ENCODE measurements at regions not wholly inside any gene's neighbourhood (a gene's known extent, or its start where the extent isn't known, plus 50 kb on each side); places are given as distances from the start of the nearest gene placed in this dataset.

DNA sequence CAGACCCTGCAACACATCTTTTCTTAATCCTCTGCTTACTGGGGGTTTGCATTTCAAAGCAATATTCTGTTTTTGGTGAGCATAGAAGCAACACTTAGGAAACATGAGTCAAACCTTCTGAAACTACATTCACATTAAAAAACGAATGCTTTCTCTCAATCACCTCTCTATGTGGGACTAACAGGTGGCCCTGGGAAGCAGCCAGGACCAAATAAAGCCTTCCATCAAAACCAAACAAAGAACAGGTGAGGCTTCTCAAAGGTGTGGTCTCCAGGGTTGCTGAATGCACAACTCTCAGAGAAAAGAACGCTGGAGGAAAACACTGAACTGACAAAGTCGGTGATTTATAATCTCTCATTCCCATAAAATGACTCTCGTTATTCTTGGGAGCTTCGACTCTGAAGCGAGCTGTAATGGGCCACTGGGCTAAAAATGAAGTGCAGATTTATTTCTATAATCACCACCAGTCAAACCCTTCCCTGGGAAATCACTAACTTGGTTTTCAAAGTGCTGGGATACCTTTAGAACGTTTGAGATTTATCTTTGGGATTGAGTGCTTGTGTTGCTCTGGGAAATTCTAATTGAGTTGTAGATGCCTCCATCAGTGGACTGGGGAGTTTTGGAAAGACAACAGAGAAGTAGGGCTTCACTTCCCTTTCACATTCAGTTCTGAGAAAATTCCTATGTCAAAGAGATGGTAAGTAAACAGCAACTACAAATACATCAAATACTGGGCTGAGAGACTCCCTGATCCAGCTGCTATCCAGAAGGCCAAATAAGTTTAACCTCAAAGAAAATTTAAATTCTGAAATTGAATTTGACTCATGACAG is 262.0 kb upstream of the TMPO start:
- Histone ChIP-seq H2AFZ (ENCODE audit: low read length) (no peak overlapping the region), H3K4me2 (ENCODE audit: low read depth, low read length) (no peak overlapping the region), H3K9me2 (replicated peaks; ENCODE audit: insufficient read depth, low read length) (no peaks in the 10 kb centered on the region), H3K4me3 (ENCODE audit: low read length) (no peak overlapping the region), H3K79me2 (ENCODE audit: low read length) (no peaks in the 10 kb centered on the region), H4K20me1 (ENCODE audit: insufficient read depth, low read length) (no peaks in the 10 kb centered on the region), H3K36me3 (replicated peaks; ENCODE audit: insufficient read depth, low read length) (no peaks in the 10 kb centered on the region), H3K27ac (ENCODE audit: low read length) (no peak overlapping the region), H3K9ac (ENCODE audit: low read length) (no peak overlapping the region), H3K27me3 (replicated peaks; ENCODE audit: insufficient read depth, low read length) (no peaks in the 10 kb centered on the region), H3K9me3 (replicated peaks; ENCODE audit: insufficient read depth, low read length) (no peaks in the 10 kb centered on the region), H3K4me1 (ENCODE audit: low read length) (no peaks in the 10 kb centered on the region), H3F3A (ENCODE audit: insufficient read depth, low read length) (no peaks in the 10 kb centered on the region)
- DNase-seq = no peak
- TF ChIP-seq, protein P1, sequence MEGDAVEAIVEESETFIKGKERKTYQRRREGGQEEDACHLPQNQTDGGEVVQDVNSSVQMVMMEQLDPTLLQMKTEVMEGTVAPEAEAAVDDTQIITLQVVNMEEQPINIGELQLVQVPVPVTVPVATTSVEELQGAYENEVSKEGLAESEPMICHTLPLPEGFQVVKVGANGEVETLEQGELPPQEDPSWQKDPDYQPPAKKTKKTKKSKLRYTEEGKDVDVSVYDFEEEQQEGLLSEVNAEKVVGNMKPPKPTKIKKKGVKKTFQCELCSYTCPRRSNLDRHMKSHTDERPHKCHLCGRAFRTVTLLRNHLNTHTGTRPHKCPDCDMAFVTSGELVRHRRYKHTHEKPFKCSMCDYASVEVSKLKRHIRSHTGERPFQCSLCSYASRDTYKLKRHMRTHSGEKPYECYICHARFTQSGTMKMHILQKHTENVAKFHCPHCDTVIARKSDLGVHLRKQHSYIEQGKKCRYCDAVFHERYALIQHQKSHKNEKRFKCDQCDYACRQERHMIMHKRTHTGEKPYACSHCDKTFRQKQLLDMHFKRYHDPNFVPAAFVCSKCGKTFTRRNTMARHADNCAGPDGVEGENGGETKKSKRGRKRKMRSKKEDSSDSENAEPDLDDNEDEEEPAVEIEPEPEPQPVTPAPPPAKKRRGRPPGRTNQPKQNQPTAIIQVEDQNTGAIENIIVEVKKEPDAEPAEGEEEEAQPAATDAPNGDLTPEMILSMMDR (IDR thresholded peaks at IDR 0.05; ENCODE audit: low read length) = no peak
- no peak for TF ChIP-seq EZH2phosphoT487 (IDR thresholded peaks at IDR 0.05; ENCODE audit: low read length)
- TF ChIP-seq EZH2 (optimal IDR thresholded peaks at IDR 0.05; ENCODE audit: low read depth, low read length) = no peak

GRCh38 chr12:98256830-98257229 is 258.6 kb upstream of the TMPO start:
- Histone ChIP-seq H2AFZ (ENCODE audit: low read length) (no peak overlapping the region), H3F3A (ENCODE audit: insufficient read depth, low read length) (no peaks in the 10 kb centered on the region), H3K9me2 (replicated peaks; ENCODE audit: insufficient read depth, low read length) (no peaks in the 10 kb centered on the region), H3K4me1 (ENCODE audit: low read length) (no peaks in the 10 kb centered on the region), H4K20me1 (ENCODE audit: insufficient read depth, low read length) (no peaks in the 10 kb centered on the region), H3K27ac (ENCODE audit: low read length) (no peak overlapping the region), H3K36me3 (replicated peaks; ENCODE audit: insufficient read depth, low read length) (no peaks in the 10 kb centered on the region), H3K9me3 (replicated peaks; ENCODE audit: insufficient read depth, low read length) (no peaks in the 10 kb centered on the region), H3K4me3 (ENCODE audit: low read length) (no peak overlapping the region), H3K79me2 (ENCODE audit: low read length) (no peaks in the 10 kb centered on the region), H3K4me2 (ENCODE audit: low read depth, low read length) (no peak overlapping the region), H3K27me3 (replicated peaks; ENCODE audit: insufficient read depth, low read length) (no peaks in the 10 kb centered on the region), H3K9ac (ENCODE audit: low read length) (no peak overlapping the region)
- no peak for DNase-seq
- TF ChIP-seq EZH2 (optimal IDR thresholded peaks at IDR 0.05; ENCODE audit: low read depth, low read length) (no peak), EZH2phosphoT487 (IDR thresholded peaks at IDR 0.05; ENCODE audit: low read length) (no peak)
- TF ChIP-seq, protein P1 (IDR thresholded peaks at IDR 0.05; ENCODE audit: low read length) = no peak

GRCh38 chr12:98259693-98260092 is 255.7 kb upstream of the TMPO start:
- no peak for TF ChIP-seq EZH2phosphoT487 (IDR thresholded peaks at IDR 0.05; ENCODE audit: low read length)
- no peak for TF ChIP-seq EZH2 (optimal IDR thresholded peaks at IDR 0.05; ENCODE audit: low read depth, low read length)
- TF ChIP-seq, protein P1 (IDR thresholded peaks at IDR 0.05; ENCODE audit: low read length) = no peak
- Histone ChIP-seq H3K79me2 (ENCODE audit: low read length) (no peaks in the 10 kb centered on the region), H3K9me2 (replicated peaks; ENCODE audit: insufficient read depth, low read length) (no peaks in the 10 kb centered on the region), H3K4me1 (ENCODE audit: low read length) (no peaks in the 10 kb centered on the region), H4K20me1 (ENCODE audit: insufficient read depth, low read length) (no peaks in the 10 kb centered on the region), H3K27ac (ENCODE audit: low read length) (no peak overlapping the region), H3K4me3 (ENCODE audit: low read length) (no peak overlapping the region), H3K4me2 (ENCODE audit: low read depth, low read length) (no peak overlapping the region), H3F3A (ENCODE audit: insufficient read depth, low read length) (no peaks in the 10 kb centered on the region), H3K27me3 (replicated peaks; ENCODE audit: insufficient read depth, low read length) (no peaks in the 10 kb centered on the region), H3K9me3 (replicated peaks; ENCODE audit: insufficient read depth, low read length) (no peaks in the 10 kb centered on the region), H3K36me3 (replicated peaks; ENCODE audit: insufficient read depth, low read length) (no peaks in the 10 kb centered on the region), H3K9ac (ENCODE audit: low read length) (no peak overlapping the region), H2AFZ (ENCODE audit: low read length) (no peak overlapping the region)
- no peak for DNase-seq
